Dermis microvascular lymphatic vessel endothelial cell (primary cell): ENCODE measurements at regions not wholly inside any gene's neighbourhood (a gene's known extent, or its start where the extent isn't known, plus 50 kb on each side); places are given as distances from the start of the nearest gene placed in this dataset.

Experiments used
- DNase-seq, 2 donors: peaks; one replicate each; pipeline versions ENCODE4 v3.0.0 to v3.0.0-alpha.2; 2010; ENCODE audit warnings: low read depth in 2 of 2

GRCh38 chr3:14307656-14308302 is 94.6 kb upstream of the SLC6A6 start:
- no peak for DNase-seq

DNA sequence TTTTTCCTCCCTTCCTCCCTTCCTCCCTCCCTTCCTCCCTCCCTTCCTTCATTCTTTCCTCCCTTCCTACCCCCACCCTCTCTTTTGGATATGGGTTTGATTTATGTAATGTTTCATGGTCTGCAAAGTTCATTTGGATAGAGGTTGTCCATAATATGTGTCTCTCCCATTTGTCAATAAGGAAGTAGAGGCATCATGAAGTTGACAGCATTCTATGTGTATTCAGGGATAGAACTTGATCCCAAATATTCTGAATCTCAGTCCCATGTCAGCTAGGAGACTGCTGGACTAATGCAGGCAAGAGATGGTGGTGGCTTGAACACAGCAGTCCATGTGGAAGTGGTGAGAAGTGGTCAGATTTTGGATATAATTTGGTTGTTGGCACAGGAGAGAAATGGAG is 90.7 kb upstream of the SLC6A6 start:
- no peak for DNase-seq

- DNase-seq, result no peak
Observed at GRCh38 chr3:14312375-14312774, 90.0 kb upstream of the SLC6A6 start.

DNA sequence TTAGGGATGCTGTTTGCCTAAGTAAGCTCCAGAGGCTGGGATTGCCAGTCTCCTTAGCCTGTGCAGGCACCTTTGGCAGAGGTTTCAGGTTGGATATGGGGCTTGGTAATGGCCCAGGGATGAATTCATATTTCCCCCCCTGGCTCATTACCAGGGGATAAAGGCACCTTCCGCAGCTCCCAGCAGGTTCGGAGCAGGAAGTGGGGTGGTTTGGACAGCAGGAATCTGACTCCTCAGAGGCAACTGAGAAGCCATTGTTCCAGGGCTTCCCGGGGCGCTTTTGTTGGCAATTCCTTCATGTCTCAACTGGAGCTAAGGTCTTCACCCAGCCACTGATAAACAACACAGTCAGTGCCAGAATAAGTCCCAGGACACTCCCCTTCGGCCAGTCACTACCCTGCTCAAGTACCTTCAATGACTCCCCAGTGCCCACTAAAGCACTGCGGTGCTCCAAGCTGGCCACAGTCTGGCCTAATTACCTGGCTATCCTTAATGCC is 85.3 kb upstream of the SLC6A6 start:
- DNase-seq, result no peak

GRCh38 chr3:14318646-14319045 is 83.8 kb upstream of the SLC6A6 start:
- DNase-seq, result no peak

- DNase-seq, result peak; percentile 49 to 77
Observed at GRCh38 chr3:14319654-14320182, 82.7 kb upstream of the SLC6A6 start.

GRCh38 chr3:14320219-14320618 is 82.2 kb upstream of the SLC6A6 start:
- no peak for DNase-seq

DNA sequence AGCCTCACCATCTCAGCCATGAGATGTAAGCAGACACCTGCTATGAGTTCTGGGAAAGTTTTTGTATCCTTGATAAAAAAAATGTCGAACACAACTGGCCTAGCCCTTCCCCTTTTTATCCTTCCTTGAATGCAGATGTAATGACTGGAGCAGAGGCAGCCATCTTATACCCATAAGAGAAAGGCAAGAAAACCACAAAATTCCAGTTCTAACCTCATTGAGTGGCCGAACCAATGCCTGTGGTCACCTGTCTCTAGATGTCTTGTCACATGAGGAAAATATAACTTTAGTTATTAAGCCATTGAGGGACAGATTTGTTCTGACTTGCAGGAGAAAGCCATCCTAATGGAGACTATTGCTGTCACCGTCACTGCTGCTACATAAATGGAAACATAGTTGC is 80.4 kb upstream of the SLC6A6 start:
- DNase-seq, result no peak

DNA sequence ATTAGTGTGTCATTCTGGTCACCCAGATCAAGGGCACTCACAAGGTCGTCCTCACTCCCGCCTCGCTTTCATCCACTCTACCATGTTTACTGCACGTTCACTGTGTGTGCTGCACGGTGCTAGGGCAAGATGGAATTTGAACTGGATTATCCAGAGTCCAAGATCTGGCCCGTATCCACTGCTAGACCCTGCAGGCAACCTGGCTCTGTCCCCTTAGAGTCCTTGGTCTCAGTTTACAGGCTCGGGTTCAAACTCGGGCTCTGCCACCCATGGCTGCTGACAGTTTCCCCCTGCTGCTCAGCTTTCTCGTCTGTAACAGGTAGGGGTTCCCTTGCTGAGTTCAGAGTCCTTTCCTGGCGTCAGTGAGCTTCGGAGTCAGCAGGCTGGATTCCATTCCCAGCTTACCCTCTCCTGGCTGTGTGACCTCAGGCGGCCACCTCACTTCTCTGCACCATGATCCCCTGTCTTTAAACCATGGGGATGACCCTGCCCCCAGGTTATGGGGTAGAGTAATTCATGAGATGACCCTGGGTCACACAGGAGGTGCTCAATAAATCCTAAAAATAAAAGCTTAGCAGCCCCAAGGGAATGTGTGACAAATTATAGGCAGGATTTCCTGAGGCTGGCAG is 79.6 kb upstream of the SLC6A6 start:
- DNase-seq, result no peak

GRCh38 chr3:14323401-14324223 is 78.8 kb upstream of the SLC6A6 start:
- peak in 1 of 2 donors; percentile 13 for DNase-seq

- DNase-seq, result no peak
Observed at GRCh38 chr3:14324224-14324944, 78.0 kb upstream of the SLC6A6 start.

DNA sequence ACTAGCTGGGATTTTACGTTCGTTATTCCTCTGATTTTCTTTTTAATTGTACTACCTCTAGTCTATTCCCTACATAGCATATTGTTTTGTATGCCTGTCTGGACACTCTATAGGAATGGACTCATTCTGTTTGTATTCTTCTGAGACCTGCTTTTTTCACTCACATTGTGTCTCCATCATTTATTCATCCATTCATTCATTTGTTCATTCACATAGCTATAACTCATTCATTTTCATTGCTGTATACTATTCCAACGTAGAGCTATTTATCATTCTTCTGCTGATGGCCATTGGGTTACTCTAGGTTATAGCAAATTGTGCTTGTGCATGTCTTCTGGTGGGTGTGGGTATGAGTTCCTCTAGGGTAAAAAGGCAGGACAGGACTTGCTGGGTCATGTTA is 74.0 kb upstream of the SLC6A6 start:
- no peak for DNase-seq

- DNase-seq, result peak in 1 of 2 donors; percentile 61
Observed at GRCh38 chr3:14329116-14329830, 73.1 kb upstream of the SLC6A6 start.

DNA sequence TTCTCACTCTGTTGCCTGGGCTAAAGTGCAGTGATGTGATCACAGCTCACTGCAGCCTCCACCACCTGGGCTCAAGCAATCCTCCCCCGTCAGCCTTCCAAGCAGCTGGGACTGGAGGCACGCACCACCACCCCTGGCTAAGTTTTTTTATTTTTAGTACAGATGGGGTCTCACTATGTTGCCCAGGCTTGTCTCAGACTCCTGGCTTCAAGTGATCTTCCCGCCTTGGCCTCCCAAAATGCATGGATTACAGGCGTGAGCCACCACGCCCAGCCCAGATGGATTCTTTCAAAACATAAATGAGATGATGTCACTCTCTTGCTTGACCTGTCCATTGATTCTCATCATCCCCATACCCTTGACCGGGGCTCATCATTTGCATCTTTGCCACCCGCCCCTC is 72.6 kb upstream of the SLC6A6 start:
- no peak for DNase-seq

DNA sequence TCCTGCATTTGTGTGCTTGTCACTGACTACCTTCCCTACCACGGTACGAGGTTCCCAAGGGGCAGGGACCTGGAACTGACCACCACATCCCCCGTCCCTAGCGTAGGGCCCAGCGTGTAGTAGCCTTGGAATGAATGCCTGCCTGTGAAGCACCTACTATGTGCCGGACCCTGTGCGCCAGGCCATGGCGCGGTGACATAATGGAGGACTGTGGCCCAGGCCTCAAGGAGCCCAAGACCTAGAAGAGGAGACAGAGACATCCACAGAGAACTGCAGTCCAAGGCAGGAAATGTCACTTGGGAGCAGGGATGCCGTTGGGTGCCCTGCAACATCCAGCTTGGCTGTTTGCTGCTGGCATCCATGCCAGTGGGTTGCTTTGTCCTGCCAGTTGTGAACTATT is 71.9 kb upstream of the SLC6A6 start:
- no peak for DNase-seq

DNA sequence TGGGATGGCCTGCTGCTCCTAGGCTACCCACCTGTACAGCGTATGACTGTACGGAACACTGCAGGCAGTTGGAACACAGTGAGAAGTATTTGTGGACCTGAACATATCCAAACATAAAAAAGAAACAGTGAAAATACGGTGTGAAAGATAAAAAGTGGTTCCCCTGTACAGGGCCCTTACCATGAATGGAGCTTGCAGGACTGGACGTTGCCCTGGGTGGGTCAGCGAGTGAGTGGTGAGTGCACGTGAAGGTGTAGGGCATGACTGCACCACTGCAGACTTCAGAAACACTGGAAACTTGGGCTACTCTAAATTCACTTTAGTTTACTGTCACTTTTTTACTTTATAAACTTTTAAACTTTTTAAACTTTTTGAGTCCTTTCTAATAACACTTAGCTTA is 71.2 kb upstream of the SLC6A6 start:
- DNase-seq, result no peak

DNA sequence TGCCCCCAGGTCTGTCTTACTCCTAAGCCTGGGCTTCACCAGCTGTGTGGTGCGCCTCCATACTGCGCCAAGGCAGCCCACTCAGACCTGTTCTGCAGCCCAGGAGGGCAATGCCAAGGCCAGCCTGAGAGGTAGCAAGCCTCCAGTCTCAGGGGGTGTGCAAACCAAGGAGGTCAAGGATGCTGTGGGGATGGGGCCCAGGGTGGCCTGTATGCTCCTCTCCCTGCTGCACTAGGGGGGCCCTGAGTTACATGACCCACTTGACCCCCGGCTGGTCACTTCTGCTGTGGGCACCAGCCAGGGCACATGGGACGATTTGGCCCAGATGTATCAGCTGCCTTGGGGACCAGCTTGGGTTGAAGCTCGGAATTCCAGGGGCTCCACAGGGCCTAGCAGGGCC is 70.0 kb upstream of the SLC6A6 start:
- no peak for DNase-seq

GRCh38 chr3:14333215-14333614 is 69.2 kb upstream of the SLC6A6 start:
- DNase-seq, result no peak

DNA sequence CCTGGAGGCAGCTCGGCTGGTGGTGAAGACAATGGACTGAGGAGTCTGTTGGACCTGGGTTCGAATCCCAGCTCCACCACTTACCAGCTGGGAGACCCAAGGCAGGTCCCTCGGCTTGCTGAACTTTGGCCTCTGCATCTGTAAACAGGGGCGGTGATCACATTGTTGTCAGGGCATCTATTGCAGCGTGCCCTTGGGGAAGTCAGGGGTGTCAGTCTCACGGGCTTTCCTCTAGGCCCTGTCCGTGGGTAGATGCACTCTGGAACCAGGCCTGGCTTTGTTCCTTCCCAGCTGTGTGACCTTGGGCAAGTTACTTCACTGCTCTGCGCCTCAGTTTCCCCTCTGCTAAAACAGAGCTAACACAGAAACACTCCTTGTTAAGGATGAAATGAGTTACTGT is 68.8 kb upstream of the SLC6A6 start:
- DNase-seq, result no peak

- no peak for DNase-seq
Observed at GRCh38 chr3:14334136-14334535, 68.3 kb upstream of the SLC6A6 start.

GRCh38 chr3:14334936-14335335 is 67.5 kb upstream of the SLC6A6 start:
- DNase-seq, result no peak
